Mesenchymal stem cell (in vitro differentiated cells and primary cell): ENCODE measurements at regions not wholly inside any gene's neighbourhood (a gene's known extent, or its start where the extent isn't known, plus 50 kb on each side); places are given as distances from the start of the nearest gene placed in this dataset.
"Not testable (repeated sequence)": the region's sequence is repeated elsewhere in the genome, so short reads cannot be mapped to it uniquely, and the experiment has no call there.

Source experiments
- DNase-seq: peaks from one replicate; pipeline ENCODE4 v3.0.0-alpha.2; 2013
- H2AFZ ChIP-seq: one replicate; pipeline ENCODE4 v1.6.1; 2013; ENCODE audit warnings: low read depth, mild to moderate bottlenecking, control low read depth, inconsistent platforms, low read length, moderate library complexity
- H2AK5ac ChIP-seq: 2 replicates; pipeline ENCODE4 v1.6.1; 2013; ENCODE audit warnings: low read length, moderate library complexity, mild to moderate bottlenecking, inconsistent platforms; ENCODE audit not compliant: severe bottlenecking
- H2BK120ac ChIP-seq: one replicate; pipeline ENCODE4 v1.6.1; 2013; ENCODE audit warnings: low read depth, mild to moderate bottlenecking, inconsistent platforms, low read length, moderate library complexity
- H2BK12ac ChIP-seq, 2 experiments: one replicate each; pipeline ENCODE4 v1.6.1; 2013; ENCODE audit warnings: inconsistent platforms in 2 of 2, low read length in 2 of 2, mild to moderate bottlenecking in 2 of 2, moderate library complexity in 2 of 2, control low read depth in 1 of 2
- H2BK15ac ChIP-seq: one replicate; pipeline ENCODE4 v1.6.1; 2013; ENCODE audit warnings: mild to moderate bottlenecking, low read depth, inconsistent platforms; ENCODE audit not compliant: poor library complexity, severe bottlenecking
- H2BK5ac ChIP-seq: 2 replicates; pipeline ENCODE4 v1.6.1; 2013; ENCODE audit warnings: low read depth, mild to moderate bottlenecking, low read length, control low read depth, inconsistent platforms; ENCODE audit not compliant: poor library complexity, severe bottlenecking
- H3K14ac ChIP-seq, 2 experiments: one replicate each; pipeline ENCODE4 v1.6.1; 2013; ENCODE audit warnings: inconsistent platforms in 2 of 2, low read length in 2 of 2, control low read depth in 1 of 2, mild to moderate bottlenecking in 1 of 2, moderate library complexity in 1 of 2
- H3K18ac ChIP-seq, 2 experiments: one replicate each; pipeline ENCODE4 v1.6.1; 2013; ENCODE audit warnings: inconsistent platforms in 2 of 2, low read length in 2 of 2, control low read depth in 1 of 2, low read depth in 1 of 2, mild to moderate bottlenecking in 1 of 2
- H3K23ac ChIP-seq, 2 experiments: one replicate each; pipeline ENCODE4 v1.6.1; 2013; ENCODE audit warnings: inconsistent platforms in 2 of 2, low read length in 2 of 2, mild to moderate bottlenecking in 2 of 2, moderate library complexity in 2 of 2, control low read depth in 1 of 2
- H3K27ac ChIP-seq: 2 replicates; pipeline ENCODE4 v1.5.1; 2013; ENCODE audit warnings: mild to moderate bottlenecking, moderate library complexity, low read length, control low read depth, inconsistent platforms; ENCODE audit not compliant: poor library complexity, severe bottlenecking
- H3K27me3 ChIP-seq, 2 experiments: 2 replicates each; pipeline versions ENCODE4 v1.6.1 to v1.7.0; 2013; ENCODE audit warnings: low read length in 2 of 2, mild to moderate bottlenecking in 2 of 2, moderate library complexity in 2 of 2, control low read depth in 1 of 2, inconsistent platforms in 1 of 2; ENCODE audit not compliant: control insufficient read depth in 1 of 2, insufficient read depth in 1 of 2
- H3K36me3 ChIP-seq, 2 experiments: 2 replicates each; pipeline versions ENCODE4 v1.6.1 to v1.7.0; 2013; ENCODE audit warnings: low read length in 2 of 2, control low read depth in 1 of 2, inconsistent platforms in 1 of 2, low read depth in 1 of 2, mild to moderate bottlenecking in 1 of 2; ENCODE audit not compliant: insufficient read depth in 2 of 2, control insufficient read depth in 1 of 2
- H3K4ac ChIP-seq, 2 experiments: one replicate each; pipeline ENCODE4 v1.6.1; 2013; ENCODE audit warnings: inconsistent platforms in 2 of 2, low read length in 2 of 2, mild to moderate bottlenecking in 2 of 2, moderate library complexity in 2 of 2, control low read depth in 1 of 2, low read depth in 1 of 2
- H3K4me1 ChIP-seq: 2 replicates; pipeline ENCODE4 v1.6.1; 2013; ENCODE audit warnings: low read depth, low read length, control low read depth; ENCODE audit not compliant: control insufficient read depth, insufficient read depth
- H3K4me2 ChIP-seq: 2 replicates; pipeline ENCODE4 v1.6.1; 2013; ENCODE audit warnings: low read length, mild to moderate bottlenecking, inconsistent platforms; ENCODE audit not compliant: poor library complexity, severe bottlenecking
- H3K4me3 ChIP-seq, 2 experiments: 2 replicates each; pipeline versions ENCODE4 v1.5.1 to v1.7.0; 2013; ENCODE audit warnings: low read length in 2 of 2, mild to moderate bottlenecking in 2 of 2, control low read depth in 1 of 2, low read depth in 1 of 2; ENCODE audit not compliant: insufficient read depth in 1 of 2
- H3K79me1 ChIP-seq: replicated peaks from 2 replicates; pipeline ENCODE4 v1.6.1; 2013; ENCODE audit warnings: mild to moderate bottlenecking, control low read depth, low read length, inconsistent platforms; ENCODE audit not compliant: poor library complexity, severe bottlenecking
- H3K9ac ChIP-seq: 2 replicates; pipeline ENCODE4 v1.7.0; 2013; ENCODE audit warnings: mild to moderate bottlenecking, low read length, moderate library complexity
- H3K9me3 ChIP-seq: 2 replicates; pipeline ENCODE4 v1.7.0; 2013; ENCODE audit warnings: mild to moderate bottlenecking, low read length; ENCODE audit not compliant: control insufficient read depth
- H4K8ac ChIP-seq: one replicate; pipeline ENCODE4 v1.6.1; 2013; ENCODE audit warnings: inconsistent platforms, mild to moderate bottlenecking, low read length, moderate library complexity
- H4K91ac ChIP-seq: one replicate; pipeline ENCODE4 v1.6.1; 2013; ENCODE audit warnings: mild to moderate bottlenecking, low read length, inconsistent platforms
- WGBS: methylation state at CpG from one replicate; pipeline ENCODE4 v1.1.7; 2013; ENCODE audit warnings: mixed read lengths; 5-methylcytosine and 5-hydroxymethylcytosine counted together

DNA sequence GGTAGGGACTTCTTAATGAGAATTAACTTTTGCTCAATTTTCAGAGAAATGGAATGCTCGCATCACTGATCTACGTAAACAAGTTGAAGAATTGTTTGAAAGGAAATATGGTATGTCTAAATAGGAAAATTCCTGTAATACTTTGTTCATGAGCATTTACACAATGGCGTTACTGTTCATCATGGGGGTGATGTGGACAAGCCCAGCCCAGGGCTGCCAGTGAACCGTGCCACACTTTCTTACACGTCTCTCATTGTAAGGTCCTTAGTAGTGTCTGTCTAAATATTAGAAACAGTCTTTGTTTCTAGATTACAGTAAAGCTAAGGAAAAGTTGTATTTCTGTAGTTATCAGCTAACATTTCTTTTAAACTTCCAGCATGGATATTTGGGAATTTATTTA is 91.0 kb upstream of the SPDYE9 start:
- H2BK120ac ChIP-seq, H3K14ac ChIP-seq, DNase-seq, H3K9me3 ChIP-seq, H3K4ac ChIP-seq, H2AFZ ChIP-seq, H3K4me1 ChIP-seq, H3K36me3 ChIP-seq, H4K91ac ChIP-seq, H4K8ac ChIP-seq, H3K4me2 ChIP-seq, H3K23ac ChIP-seq, H2BK15ac ChIP-seq, H3K18ac ChIP-seq, H3K4me3 ChIP-seq, H3K27ac ChIP-seq, H3K27me3 ChIP-seq, H3K79me1 ChIP-seq, H2BK5ac ChIP-seq, H3K9ac ChIP-seq, H2BK12ac ChIP-seq, H2AK5ac ChIP-seq: not testable (repeated sequence)
- WGBS = no CpG with 5 or more reads among the region's 5 CpGs

DNA sequence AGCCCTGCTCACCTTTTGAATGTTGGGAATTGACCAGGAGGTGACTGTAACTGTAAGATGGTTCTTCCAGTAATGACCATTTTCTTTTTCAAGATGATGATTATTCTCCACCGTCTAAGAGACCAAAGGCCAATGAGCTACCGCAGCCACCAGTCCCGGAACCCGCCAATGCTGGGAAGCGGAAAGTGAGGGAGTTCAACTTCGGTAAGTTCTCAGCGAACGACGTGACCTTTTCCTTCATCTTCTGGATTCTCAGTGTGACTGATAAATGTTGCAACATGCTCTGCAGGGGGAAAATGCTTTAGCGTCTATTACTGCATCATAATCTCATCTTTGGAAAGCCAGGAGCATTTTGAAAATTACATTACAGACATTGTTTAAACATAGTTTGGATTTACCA is 89.5 kb upstream of the SPDYE9 start:
- not testable (repeated sequence) for H2BK5ac ChIP-seq, H2AFZ ChIP-seq, H3K4me3 ChIP-seq, H3K9me3 ChIP-seq, H3K4me1 ChIP-seq, H3K23ac ChIP-seq, H3K18ac ChIP-seq, H4K8ac ChIP-seq, H3K27me3 ChIP-seq, H2AK5ac ChIP-seq, H2BK120ac ChIP-seq, H3K27ac ChIP-seq, H2BK15ac ChIP-seq, H3K9ac ChIP-seq, H3K14ac ChIP-seq, H3K36me3 ChIP-seq, H3K4me2 ChIP-seq, H3K4ac ChIP-seq, DNase-seq, H4K91ac ChIP-seq, H3K79me1 ChIP-seq, H2BK12ac ChIP-seq
- no CpG with 5 or more reads among the region's 10 CpGs for WGBS

DNA sequence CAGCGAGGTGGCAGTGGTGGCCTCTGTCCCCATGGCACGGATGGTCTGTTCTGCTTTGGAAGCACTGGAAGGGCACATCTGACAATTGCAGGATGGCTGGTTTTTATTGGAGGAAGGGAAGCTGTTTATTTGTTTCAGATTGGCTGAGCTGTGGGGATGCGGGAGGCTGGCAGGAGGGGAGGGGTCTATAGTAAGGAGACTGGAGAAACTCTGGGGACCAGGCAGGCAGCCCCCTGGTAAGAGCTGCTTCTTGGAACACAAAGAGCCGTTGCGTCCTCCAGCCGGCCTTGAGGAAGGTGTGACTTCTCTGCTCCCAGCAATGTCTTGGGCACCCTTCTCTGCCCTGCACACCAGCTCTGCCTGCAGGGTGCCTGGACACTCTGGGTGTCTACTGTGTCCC is 85.1 kb upstream of the SPDYE9 start:
- WGBS = 92% methylated on average over 2 of the region's 6 CpGs

DNA sequence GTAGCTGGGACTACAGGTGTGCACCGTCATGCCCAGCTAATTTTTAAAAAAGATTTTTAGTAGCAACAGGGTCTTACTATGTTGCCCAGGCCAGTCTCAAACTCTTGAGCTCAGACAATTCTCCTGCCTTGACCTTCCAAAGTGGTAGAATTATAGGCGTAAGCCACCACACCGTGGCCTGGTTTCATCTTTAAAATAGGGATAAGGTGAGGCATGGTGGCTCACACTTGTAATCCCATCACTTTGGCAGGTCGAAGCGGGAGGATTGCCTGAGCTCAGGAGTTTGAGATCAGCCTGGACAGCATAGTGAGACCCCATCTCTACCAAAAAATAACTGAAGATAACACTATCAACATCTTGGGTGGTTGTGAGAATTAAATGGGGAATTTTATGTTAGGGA is 84.6 kb upstream of the SPDYE9 start:
- H3K4me3 ChIP-seq, H3K79me1 ChIP-seq, H3K9ac ChIP-seq, H2AFZ ChIP-seq, H2BK15ac ChIP-seq, H4K91ac ChIP-seq, H3K14ac ChIP-seq, H3K4me2 ChIP-seq, H3K23ac ChIP-seq, H3K27ac ChIP-seq, H3K4me1 ChIP-seq, H2BK120ac ChIP-seq, H2BK12ac ChIP-seq, DNase-seq, H2BK5ac ChIP-seq, H3K9me3 ChIP-seq, H3K36me3 ChIP-seq, H3K18ac ChIP-seq, H2AK5ac ChIP-seq, H4K8ac ChIP-seq, H3K4ac ChIP-seq, H3K27me3 ChIP-seq: not testable (repeated sequence)
- WGBS = 93% methylated on average over 2 of the region's 5 CpGs

More for the DNA sequence above, 85.1 kb upstream of the SPDYE9 start:
- H2BK120ac ChIP-seq, H3K14ac ChIP-seq, H2AK5ac ChIP-seq, H3K4me2 ChIP-seq, H3K27me3 ChIP-seq, H2BK15ac ChIP-seq, H3K79me1 ChIP-seq, H4K91ac ChIP-seq, H3K9ac ChIP-seq, H3K4me1 ChIP-seq, H3K4me3 ChIP-seq, H3K18ac ChIP-seq, H3K23ac ChIP-seq, H3K27ac ChIP-seq, H2BK12ac ChIP-seq, H2BK5ac ChIP-seq, H2AFZ ChIP-seq, H3K9me3 ChIP-seq, H3K36me3 ChIP-seq, H3K4ac ChIP-seq, H4K8ac ChIP-seq, DNase-seq: not testable (repeated sequence)
